ENCODE measurements at regions not wholly inside any gene's neighbourhood (a gene's known extent, or its start where the extent isn't known, plus 50 kb on each side); places are given as distances from the start of the nearest gene placed in this dataset.

DNA sequence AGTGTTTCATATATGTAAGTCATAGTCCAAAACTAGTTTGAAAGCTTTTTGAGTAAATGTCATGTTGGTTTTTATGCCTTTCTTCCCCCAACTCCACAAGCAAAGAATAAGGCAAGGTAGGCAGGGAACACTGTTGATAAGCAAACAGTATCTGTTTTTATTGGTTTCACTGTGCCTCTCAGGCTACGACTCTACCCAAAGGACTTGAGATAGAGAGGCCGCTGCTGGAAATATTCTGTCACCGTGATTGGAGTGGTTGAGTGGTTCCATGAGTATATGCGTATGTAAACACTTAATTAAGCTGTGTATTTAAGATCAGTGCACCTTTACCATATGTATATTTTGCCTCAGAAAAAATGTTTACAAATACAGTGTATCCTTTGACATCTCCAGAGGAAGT, 138.1 kb upstream of the KIF26B start:
- Histone ChIP-seq H3K4me3 (no peak overlapping the region), H3K36me3 (no peaks in the 10 kb centered on the region), H3K4me1 (peaks cover 7% of the 10 kb centered on the region), H3K9me3 (no peaks in the 10 kb centered on the region), H3K27me3 (no peaks in the 10 kb centered on the region), H3K27ac (no peak overlapping the region)
- no peak for DNase-seq (ENCODE audit: extremely low spot score in 2 of 2)
- TF ChIP-seq POLR2AphosphoS5 (IDR thresholded peaks at IDR 0.05; ENCODE audit: insufficient read depth in 1 of 2, low read depth in 1 of 2) (no peak), POLR2A (IDR thresholded peaks at IDR 0.05) (no peak)
- TF ChIP-seq, protein P1, sequence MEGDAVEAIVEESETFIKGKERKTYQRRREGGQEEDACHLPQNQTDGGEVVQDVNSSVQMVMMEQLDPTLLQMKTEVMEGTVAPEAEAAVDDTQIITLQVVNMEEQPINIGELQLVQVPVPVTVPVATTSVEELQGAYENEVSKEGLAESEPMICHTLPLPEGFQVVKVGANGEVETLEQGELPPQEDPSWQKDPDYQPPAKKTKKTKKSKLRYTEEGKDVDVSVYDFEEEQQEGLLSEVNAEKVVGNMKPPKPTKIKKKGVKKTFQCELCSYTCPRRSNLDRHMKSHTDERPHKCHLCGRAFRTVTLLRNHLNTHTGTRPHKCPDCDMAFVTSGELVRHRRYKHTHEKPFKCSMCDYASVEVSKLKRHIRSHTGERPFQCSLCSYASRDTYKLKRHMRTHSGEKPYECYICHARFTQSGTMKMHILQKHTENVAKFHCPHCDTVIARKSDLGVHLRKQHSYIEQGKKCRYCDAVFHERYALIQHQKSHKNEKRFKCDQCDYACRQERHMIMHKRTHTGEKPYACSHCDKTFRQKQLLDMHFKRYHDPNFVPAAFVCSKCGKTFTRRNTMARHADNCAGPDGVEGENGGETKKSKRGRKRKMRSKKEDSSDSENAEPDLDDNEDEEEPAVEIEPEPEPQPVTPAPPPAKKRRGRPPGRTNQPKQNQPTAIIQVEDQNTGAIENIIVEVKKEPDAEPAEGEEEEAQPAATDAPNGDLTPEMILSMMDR (IDR thresholded peaks at IDR 0.05) = no peak
- intact Hi-C loops (cut with DNase I) = no loop called here

DNA sequence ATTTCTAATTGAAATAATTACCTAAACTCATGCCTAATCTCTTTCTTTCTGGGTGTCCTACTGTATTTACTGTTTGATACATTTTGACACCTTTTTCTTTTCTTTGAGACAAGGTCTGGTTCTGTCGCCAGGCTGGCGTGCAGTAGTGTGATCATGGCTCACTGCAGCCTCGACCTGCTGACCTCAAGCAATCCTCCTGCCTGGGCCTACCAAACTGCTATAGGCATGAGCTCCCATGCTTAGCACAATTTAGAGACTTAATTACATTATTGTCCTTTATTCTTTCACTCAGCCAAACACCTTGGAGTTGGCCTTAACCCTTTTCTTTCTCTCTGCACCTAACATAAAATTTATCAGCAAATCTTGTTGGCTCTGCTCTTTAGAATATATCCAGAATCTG, 139.8 kb upstream of the KIF26B start:
- intact Hi-C loops (cut with DNase I) = loop anchor here (1.0 kb wide), 1 partner anchor 13 kb away; no protein-coding TSS in a partner anchor
- DNase-seq (ENCODE audit: extremely low spot score in 2 of 2) = no peak

DNA sequence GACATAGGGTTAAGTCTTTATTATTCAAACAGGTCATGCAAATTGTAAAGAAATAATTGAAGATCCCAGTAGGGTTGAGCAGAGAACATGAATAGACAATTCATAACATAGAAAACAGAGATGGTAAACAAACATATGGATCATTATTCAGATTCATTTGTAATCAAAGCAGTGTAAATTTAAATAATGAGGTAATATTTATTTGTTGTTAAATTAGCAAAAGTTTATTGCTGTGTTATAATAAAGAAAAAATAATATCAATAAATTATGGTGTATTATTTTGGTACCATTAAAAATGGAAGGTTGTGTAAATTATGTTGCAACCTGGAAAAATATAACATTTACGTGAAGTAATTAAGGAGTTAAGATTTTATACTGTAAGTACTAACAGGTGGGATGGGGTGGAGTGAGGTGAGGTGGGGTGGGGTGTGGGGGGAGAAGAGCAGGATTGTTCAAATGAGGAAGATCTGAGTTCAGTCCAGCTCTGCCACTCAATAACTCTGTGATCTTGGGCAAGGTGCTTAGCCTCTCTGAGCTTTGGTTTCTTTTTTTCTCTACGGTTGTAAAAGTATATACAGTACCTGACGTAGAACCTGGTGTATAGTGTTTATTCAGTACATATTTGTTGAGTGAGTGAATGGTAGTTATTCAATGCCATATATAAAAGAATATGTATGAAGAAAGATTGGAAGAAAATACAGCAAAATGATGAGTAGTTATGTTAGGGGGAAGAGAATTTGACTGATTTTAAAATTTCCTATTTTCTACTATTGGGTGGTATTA, 140.3 kb upstream of the KIF26B start:
- Histone ChIP-seq H3K9me3 (no peaks in the 10 kb centered on the region), H3K27ac (no peak overlapping the region), H3K4me1 (peaks cover 7% of the 10 kb centered on the region), H3K27me3 (no peaks in the 10 kb centered on the region), H3K4me3 (no peak overlapping the region), H3K36me3 (no peaks in the 10 kb centered on the region)
- intact Hi-C loops (cut with DNase I) = loop anchor here (1.0 kb wide), 1 partner anchor 14 kb away; no protein-coding TSS in a partner anchor
- no peak for TF ChIP-seq POLR2AphosphoS5 (IDR thresholded peaks at IDR 0.05; ENCODE audit: insufficient read depth in 1 of 2, low read depth in 1 of 2)
- TF ChIP-seq, protein P1 (IDR thresholded peaks at IDR 0.05) = no peak
- TF ChIP-seq POLR2A (IDR thresholded peaks at IDR 0.05) = no peak
- no peak for DNase-seq (ENCODE audit: extremely low spot score in 2 of 2)

More for the DNA sequence above, 139.8 kb upstream of the KIF26B start:
- H3K36me3 ChIP-seq = no peaks in the 10 kb centered on the region
- no peak overlapping the region for H3K27ac ChIP-seq
- H3K4me3 ChIP-seq = no peak overlapping the region
- no peaks in the 10 kb centered on the region for H3K27me3 ChIP-seq
- H3K9me3 ChIP-seq = no peaks in the 10 kb centered on the region
- TF ChIP-seq POLR2AphosphoS5 (IDR thresholded peaks at IDR 0.05; ENCODE audit: insufficient read depth in 1 of 2, low read depth in 1 of 2) (no peak), POLR2A (IDR thresholded peaks at IDR 0.05) (no peak)
- TF ChIP-seq, protein P1 (IDR thresholded peaks at IDR 0.05) = no peak
- H3K4me1 ChIP-seq = peaks cover 7% of the 10 kb centered on the region

DNA sequence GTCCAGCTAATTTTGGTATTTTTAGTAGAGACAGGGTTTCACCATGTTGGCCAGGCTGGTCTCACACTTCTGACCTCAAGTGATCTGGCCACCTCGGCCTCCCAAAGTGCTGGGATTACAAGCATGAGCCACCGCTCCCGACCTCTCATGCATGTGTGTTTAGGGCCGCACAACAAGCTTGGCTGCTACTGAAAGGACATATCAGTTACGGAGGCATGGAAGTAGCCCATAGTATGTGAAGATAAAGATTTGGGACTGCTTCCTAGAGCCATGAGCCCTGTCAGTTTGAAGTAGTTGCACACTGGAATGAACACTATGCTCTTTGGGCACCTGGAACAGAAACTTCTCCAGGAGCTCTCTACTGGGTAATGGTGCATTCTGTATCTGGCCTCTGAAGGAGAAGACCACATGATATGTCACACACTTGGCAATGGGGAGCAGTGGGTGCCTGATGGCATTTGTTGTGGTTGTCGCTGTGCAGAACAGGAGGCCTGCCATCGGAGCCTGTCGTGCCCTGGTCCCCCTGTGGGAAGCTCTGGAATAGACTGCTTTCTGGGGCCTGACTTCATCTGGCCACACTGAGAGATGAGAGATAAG, 144.7 kb upstream of the KIF26B start:
- H3K36me3 ChIP-seq = no peaks in the 10 kb centered on the region

More for the DNA sequence above, 144.7 kb upstream of the KIF26B start:
- no peak for DNase-seq (ENCODE audit: extremely low spot score in 2 of 2)
- Histone ChIP-seq H3K27ac (no peak overlapping the region), H3K9me3 (no peaks in the 10 kb centered on the region), H3K4me3 (no peak overlapping the region), H3K27me3 (no peaks in the 10 kb centered on the region), H3K4me1 (no peaks in the 10 kb centered on the region)
- intact Hi-C loops (cut with DNase I) = no loop called here
- TF ChIP-seq POLR2A (IDR thresholded peaks at IDR 0.05) (no peak), POLR2AphosphoS5 (IDR thresholded peaks at IDR 0.05; ENCODE audit: insufficient read depth in 1 of 2, low read depth in 1 of 2) (no peak)
- TF ChIP-seq, protein P1 (IDR thresholded peaks at IDR 0.05) = no peak
